Peyer's patch (tissue), 4 donors: ENCODE measurements at regions not wholly inside any gene's neighbourhood (a gene's known extent, or its start where the extent isn't known, plus 50 kb on each side); places are given as distances from the start of the nearest gene placed in this dataset.

ENCODE experiments used
- POLR2A ChIP-seq, 2 donors: fragments of 450-650 bp; IDR thresholded peaks; one replicate each; pipeline ENCODE4 v1.5.1; 2017; ENCODE audit warnings: antibody characterized with exemption in 2 of 2, mild to moderate bottlenecking in 2 of 2, moderate library complexity in 2 of 2
- TF ChIP-seq, protein P1 (sequence below), 6 experiments: fragments of 450-650 bp in 4 of 6; fragments of 200-600 bp in 2 of 6; sonication (generic) in 1 of 6; IDR thresholded peaks; one replicate each; pipeline ENCODE4 v1.5.1; 2017 to 2019; ENCODE audit warnings: antibody characterized with exemption in 6 of 6, mild to moderate bottlenecking in 3 of 6, moderate library complexity in 1 of 6

DNA sequence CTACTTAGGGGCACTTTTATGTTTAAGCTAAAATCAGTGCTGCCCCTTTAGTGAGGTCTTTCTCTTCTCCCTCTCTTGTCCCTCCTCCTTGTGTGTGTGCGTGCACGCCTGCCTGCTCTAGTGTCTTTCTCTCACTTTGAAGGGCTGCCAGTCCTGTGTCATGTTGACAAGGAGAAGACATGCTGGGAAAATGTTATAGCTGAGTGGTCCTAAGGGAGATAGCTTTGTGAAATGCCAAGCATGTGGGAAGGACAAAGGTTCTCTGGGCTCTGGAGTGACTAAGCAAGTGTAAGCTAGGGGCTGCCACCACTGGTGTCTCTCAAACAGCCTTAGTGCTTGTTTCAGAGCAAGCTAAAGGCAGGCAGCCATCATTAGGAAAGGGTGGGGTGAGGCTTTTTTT lies 108.4 kb downstream of the EMP1 start:
- TF ChIP-seq, protein P1, sequence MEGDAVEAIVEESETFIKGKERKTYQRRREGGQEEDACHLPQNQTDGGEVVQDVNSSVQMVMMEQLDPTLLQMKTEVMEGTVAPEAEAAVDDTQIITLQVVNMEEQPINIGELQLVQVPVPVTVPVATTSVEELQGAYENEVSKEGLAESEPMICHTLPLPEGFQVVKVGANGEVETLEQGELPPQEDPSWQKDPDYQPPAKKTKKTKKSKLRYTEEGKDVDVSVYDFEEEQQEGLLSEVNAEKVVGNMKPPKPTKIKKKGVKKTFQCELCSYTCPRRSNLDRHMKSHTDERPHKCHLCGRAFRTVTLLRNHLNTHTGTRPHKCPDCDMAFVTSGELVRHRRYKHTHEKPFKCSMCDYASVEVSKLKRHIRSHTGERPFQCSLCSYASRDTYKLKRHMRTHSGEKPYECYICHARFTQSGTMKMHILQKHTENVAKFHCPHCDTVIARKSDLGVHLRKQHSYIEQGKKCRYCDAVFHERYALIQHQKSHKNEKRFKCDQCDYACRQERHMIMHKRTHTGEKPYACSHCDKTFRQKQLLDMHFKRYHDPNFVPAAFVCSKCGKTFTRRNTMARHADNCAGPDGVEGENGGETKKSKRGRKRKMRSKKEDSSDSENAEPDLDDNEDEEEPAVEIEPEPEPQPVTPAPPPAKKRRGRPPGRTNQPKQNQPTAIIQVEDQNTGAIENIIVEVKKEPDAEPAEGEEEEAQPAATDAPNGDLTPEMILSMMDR (IDR thresholded peaks at IDR 0.05), result no peak
- TF ChIP-seq POLR2A (IDR thresholded peaks at IDR 0.05), result no peak
